ENCODE measurements at regions not wholly inside any gene's neighbourhood (a gene's known extent, or its start where the extent isn't known, plus 50 kb on each side); places are given as distances from the start of the nearest gene placed in this dataset.

DNA sequence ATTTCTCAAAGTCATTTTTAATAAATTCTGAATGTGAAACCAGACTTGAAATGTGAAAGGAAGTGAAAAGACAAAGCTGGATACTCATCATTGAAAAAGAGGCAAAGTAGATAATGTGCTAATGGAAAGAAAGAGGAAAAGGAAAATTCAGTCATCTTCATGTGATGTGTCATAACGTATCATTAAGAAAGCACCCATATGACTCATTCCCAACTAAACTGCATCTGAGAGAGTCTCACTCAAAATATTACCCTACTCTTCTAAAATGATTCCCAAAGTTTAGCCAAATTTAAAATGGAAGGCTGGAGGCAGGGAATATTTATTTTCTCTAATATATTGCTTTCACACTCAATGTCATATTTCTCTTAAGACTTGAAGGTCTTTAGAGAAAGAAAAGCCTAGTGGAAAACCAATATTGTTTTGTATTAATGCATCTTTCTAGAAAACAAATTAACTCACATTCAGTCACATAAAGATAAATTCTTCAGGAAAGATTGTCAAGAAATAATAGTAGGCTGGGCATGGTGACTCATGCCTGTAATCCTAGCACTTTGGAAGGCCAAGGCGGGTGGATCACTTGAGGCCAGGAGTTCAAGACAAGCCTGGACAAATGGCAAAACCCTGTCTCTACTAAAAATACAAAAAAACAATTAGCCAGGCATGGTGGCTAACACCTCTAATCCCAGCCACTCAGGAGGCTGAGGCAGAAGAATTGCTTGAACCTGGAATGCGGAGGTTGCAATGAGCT lies 129.9 kb downstream of the SLC30A10 start:
- no peak overlapping the region for H3K27ac ChIP-seq (ENCODE audit: low read depth, low read length, poor library complexity, severe bottlenecking)
- H3K9me3 ChIP-seq (ENCODE audit: low read length) = no peaks in the 10 kb centered on the region
- no peak overlapping the region for H3K4me2 ChIP-seq (ENCODE audit: low read length)
- H3K4me3 ChIP-seq (ENCODE audit: low read depth, low read length, poor library complexity, severe bottlenecking) = no peak overlapping the region
- no peak overlapping the region for H3K9ac ChIP-seq (ENCODE audit: low read length)
- no peak overlapping the region for H2AFZ ChIP-seq (ENCODE audit: low read length)
- no peaks in the 10 kb centered on the region for H3K4me1 ChIP-seq (ENCODE audit: insufficient read depth, low read length, severe bottlenecking)
- no peaks in the 10 kb centered on the region for H3K36me3 ChIP-seq (ENCODE audit: insufficient read depth, low read length)
- H3K27me3 ChIP-seq (ENCODE audit: insufficient read depth, low read length) = no peaks in the 10 kb centered on the region
- H3K9me2 ChIP-seq (ENCODE audit: low read depth, low read length) = no peaks in the 10 kb centered on the region
- no peaks in the 10 kb centered on the region for H4K20me1 ChIP-seq (ENCODE audit: insufficient read depth, low read length)
- no peaks in the 10 kb centered on the region for H3K79me2 ChIP-seq (ENCODE audit: insufficient read depth, low read length)
- no peaks in the 10 kb centered on the region for H3F3A ChIP-seq (ENCODE audit: insufficient read depth, low read length)
- TF ChIP-seq EZH2 (IDR thresholded peaks at IDR 0.05; ENCODE audit: borderline replicate concordance, low read length) = no peak
- TF ChIP-seq, protein P1, sequence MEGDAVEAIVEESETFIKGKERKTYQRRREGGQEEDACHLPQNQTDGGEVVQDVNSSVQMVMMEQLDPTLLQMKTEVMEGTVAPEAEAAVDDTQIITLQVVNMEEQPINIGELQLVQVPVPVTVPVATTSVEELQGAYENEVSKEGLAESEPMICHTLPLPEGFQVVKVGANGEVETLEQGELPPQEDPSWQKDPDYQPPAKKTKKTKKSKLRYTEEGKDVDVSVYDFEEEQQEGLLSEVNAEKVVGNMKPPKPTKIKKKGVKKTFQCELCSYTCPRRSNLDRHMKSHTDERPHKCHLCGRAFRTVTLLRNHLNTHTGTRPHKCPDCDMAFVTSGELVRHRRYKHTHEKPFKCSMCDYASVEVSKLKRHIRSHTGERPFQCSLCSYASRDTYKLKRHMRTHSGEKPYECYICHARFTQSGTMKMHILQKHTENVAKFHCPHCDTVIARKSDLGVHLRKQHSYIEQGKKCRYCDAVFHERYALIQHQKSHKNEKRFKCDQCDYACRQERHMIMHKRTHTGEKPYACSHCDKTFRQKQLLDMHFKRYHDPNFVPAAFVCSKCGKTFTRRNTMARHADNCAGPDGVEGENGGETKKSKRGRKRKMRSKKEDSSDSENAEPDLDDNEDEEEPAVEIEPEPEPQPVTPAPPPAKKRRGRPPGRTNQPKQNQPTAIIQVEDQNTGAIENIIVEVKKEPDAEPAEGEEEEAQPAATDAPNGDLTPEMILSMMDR (IDR thresholded peaks at IDR 0.05; ENCODE audit: low read length) = no peak

DNA sequence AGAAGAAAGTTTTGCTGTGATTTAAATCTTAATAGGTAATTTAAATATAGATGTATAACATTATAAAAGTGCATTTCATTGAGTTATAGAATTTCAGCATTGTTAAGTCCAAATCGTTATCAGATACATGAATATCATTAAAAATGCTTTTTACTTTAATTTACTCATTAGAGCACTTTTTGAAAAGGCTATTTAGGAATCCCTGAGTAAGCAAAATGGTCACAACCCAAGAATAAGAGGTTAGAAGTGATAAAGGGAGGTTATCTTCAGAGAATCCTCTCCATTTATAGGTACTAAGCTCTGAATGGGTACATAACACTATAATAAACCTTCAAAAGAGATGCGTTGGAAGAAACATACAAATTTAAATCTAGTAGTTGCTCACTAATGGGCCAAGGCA lies 130.7 kb downstream of the SLC30A10 start:
- H3K4me3 ChIP-seq (ENCODE audit: low read depth, low read length, poor library complexity, severe bottlenecking) = no peak overlapping the region
- H3K4me2 ChIP-seq (ENCODE audit: low read length) = no peak overlapping the region
- H3K4me1 ChIP-seq (ENCODE audit: insufficient read depth, low read length, severe bottlenecking) = no peaks in the 10 kb centered on the region

DNA sequence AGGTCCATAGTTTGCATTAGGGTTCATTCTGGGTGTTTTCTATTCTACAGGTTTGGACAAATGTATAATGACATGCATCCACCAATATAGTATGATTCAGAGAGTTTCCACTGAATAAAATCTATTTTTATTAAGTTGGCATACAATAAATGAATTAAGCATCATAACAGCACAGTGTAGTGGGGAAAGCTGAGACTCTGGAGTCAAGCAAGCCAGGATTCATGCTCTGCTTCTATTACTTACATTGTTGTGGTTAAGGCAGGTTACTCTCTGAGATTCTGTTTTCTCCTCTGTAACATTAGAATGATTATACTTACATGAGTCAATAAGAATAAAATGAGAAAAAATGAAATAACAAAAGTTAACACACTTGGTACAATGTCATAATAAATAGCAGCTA lies 131.3 kb downstream of the SLC30A10 start:
- Histone ChIP-seq H4K20me1 (ENCODE audit: insufficient read depth, low read length) (no peaks in the 10 kb centered on the region), H3K9ac (ENCODE audit: low read length) (no peak overlapping the region), H3K4me2 (ENCODE audit: low read length) (no peak overlapping the region), H3K27ac (ENCODE audit: low read depth, low read length, poor library complexity, severe bottlenecking) (no peak overlapping the region), H3K4me1 (ENCODE audit: insufficient read depth, low read length, severe bottlenecking) (no peaks in the 10 kb centered on the region), H3K27me3 (ENCODE audit: insufficient read depth, low read length) (no peaks in the 10 kb centered on the region), H3K79me2 (ENCODE audit: insufficient read depth, low read length) (no peaks in the 10 kb centered on the region), H3K4me3 (ENCODE audit: low read depth, low read length, poor library complexity, severe bottlenecking) (no peak overlapping the region), H3K36me3 (ENCODE audit: insufficient read depth, low read length) (no peaks in the 10 kb centered on the region), H3K9me3 (ENCODE audit: low read length) (no peaks in the 10 kb centered on the region), H3F3A (ENCODE audit: insufficient read depth, low read length) (no peaks in the 10 kb centered on the region), H3K9me2 (ENCODE audit: low read depth, low read length) (no peaks in the 10 kb centered on the region), H2AFZ (ENCODE audit: low read length) (no peak overlapping the region)
- no peak for TF ChIP-seq EZH2 (IDR thresholded peaks at IDR 0.05; ENCODE audit: borderline replicate concordance, low read length)
- TF ChIP-seq, protein P1 (IDR thresholded peaks at IDR 0.05; ENCODE audit: low read length) = no peak

More for the DNA sequence above, 130.7 kb downstream of the SLC30A10 start:
- Histone ChIP-seq H3F3A (ENCODE audit: insufficient read depth, low read length) (no peaks in the 10 kb centered on the region), H3K27ac (ENCODE audit: low read depth, low read length, poor library complexity, severe bottlenecking) (no peak overlapping the region), H3K27me3 (ENCODE audit: insufficient read depth, low read length) (no peaks in the 10 kb centered on the region), H3K36me3 (ENCODE audit: insufficient read depth, low read length) (no peaks in the 10 kb centered on the region), H4K20me1 (ENCODE audit: insufficient read depth, low read length) (no peaks in the 10 kb centered on the region), H3K9ac (ENCODE audit: low read length) (no peak overlapping the region), H3K9me3 (ENCODE audit: low read length) (no peaks in the 10 kb centered on the region), H3K9me2 (ENCODE audit: low read depth, low read length) (no peaks in the 10 kb centered on the region), H2AFZ (ENCODE audit: low read length) (no peak overlapping the region), H3K79me2 (ENCODE audit: insufficient read depth, low read length) (no peaks in the 10 kb centered on the region)
- TF ChIP-seq, protein P1 (IDR thresholded peaks at IDR 0.05; ENCODE audit: low read length) = no peak
- no peak for TF ChIP-seq EZH2 (IDR thresholded peaks at IDR 0.05; ENCODE audit: borderline replicate concordance, low read length)

Measured in OCI-LY1 (cell line).